WTC11 (cell line): ENCODE measurements at regions not wholly inside any gene's neighbourhood (a gene's known extent, or its start where the extent isn't known, plus 50 kb on each side); places are given as distances from the start of the nearest gene placed in this dataset.

Source experiments
- ATAC-seq: fragments of 200-7000 bp; cut with Tn5 transposase; 2 replicates; pipeline ENCODE4 v1.10.0; 2021; ENCODE audit warnings: mild to moderate bottlenecking, moderate library complexity
- CTCF ChIA-PET: fragments of 300-600 bp; sonication (Branson Sonifier 250); formaldehyde crosslinking; loops from one replicate; lab custom pipeline; 2021; ENCODE audit warnings: antibody characterized with exemption; lab: Charles Lee
- POLR2A ChIA-PET: fragments of 350-600 bp; sonication (Branson Sonifier 250); formaldehyde crosslinking; loops from one replicate; lab custom pipeline; 2021; ENCODE audit warnings: antibody characterized with exemption; lab: Charles Lee
- DNase-seq: peaks from one replicate; pipeline ENCODE4 v3.0.0; 2021; ENCODE audit warnings: low spot score
- H3K27ac Mint-ChIP-seq: 2 replicates; pipeline ENCODE4 v1.8.0; 2021; ENCODE audit warnings: mixed read lengths
- H3K27me3 Mint-ChIP-seq: 2 replicates; pipeline ENCODE4 v1.8.0; 2021; ENCODE audit warnings: low read depth, mild to moderate bottlenecking, moderate library complexity, mixed read lengths
- H3K36me3 Mint-ChIP-seq: 2 replicates; pipeline ENCODE4 v1.8.0; 2021; ENCODE audit warnings: mixed read lengths
- H3K4me1 Mint-ChIP-seq: 2 replicates; pipeline ENCODE4 v1.8.0; 2022; ENCODE audit warnings: mixed read lengths
- H3K4me3 Mint-ChIP-seq: 2 replicates; pipeline ENCODE4 v1.8.0; 2021; ENCODE audit warnings: mild to moderate bottlenecking, moderate library complexity, mixed read lengths
- H3K9me3 Mint-ChIP-seq: 2 replicates; pipeline ENCODE4 v1.8.0; 2021; ENCODE audit warnings: mixed read lengths
- AFF4 ChIP-seq: sonication (generic); formaldehyde crosslinking; IDR thresholded peaks from 2 replicates; pipeline ENCODE4 v1.8.1; 2023; ENCODE audit warnings: mild to moderate bottlenecking, missing genetic modification reagents, borderline replicate concordance
- ATF6 ChIP-seq: sonication (generic); formaldehyde crosslinking; IDR thresholded peaks from 2 replicates; pipeline ENCODE4 v1.8.1; 2023; ENCODE audit warnings: mild to moderate bottlenecking, missing genetic modification reagents
- ESRRA ChIP-seq: sonication (generic); formaldehyde crosslinking; IDR thresholded peaks from 2 replicates; pipeline ENCODE4 v1.8.1; 2022; ENCODE audit warnings: mild to moderate bottlenecking, missing genetic modification reagents, borderline replicate concordance
- FOXK1 ChIP-seq: sonication (generic); formaldehyde crosslinking; IDR thresholded peaks from 2 replicates; pipeline ENCODE4 v1.8.0; 2022; ENCODE audit warnings: mild to moderate bottlenecking, moderate library complexity, missing genetic modification reagents
- HMGA2 ChIP-seq: fragments of 250-450 bp; sonication (Bioruptor Pico); IDR thresholded peaks from 2 replicates; pipeline ENCODE4 v1.4.0; 2021; ENCODE audit warnings: mild to moderate bottlenecking, moderate library complexity
- MAX ChIP-seq: sonication (generic); formaldehyde crosslinking; IDR thresholded peaks from 2 replicates; pipeline ENCODE4 v1.8.0; 2022; ENCODE audit warnings: mild to moderate bottlenecking, missing genetic modification reagents
- MYBL2 ChIP-seq: sonication (generic); formaldehyde crosslinking; IDR thresholded peaks from 2 replicates; pipeline ENCODE4 v1.8.1; 2023; ENCODE audit warnings: mild to moderate bottlenecking, moderate library complexity, missing genetic modification reagents
- NFATC4 ChIP-seq: fragments of 250-450 bp; sonication (Bioruptor Pico); IDR thresholded peaks from 2 replicates; pipeline ENCODE4 v1.9.0; 2021; ENCODE audit warnings: mild to moderate bottlenecking
- NFE2L1 ChIP-seq: sonication (generic); formaldehyde crosslinking; IDR thresholded peaks from 2 replicates; pipeline ENCODE4 v1.8.1; 2023; ENCODE audit warnings: missing genetic modification reagents
- NFYB ChIP-seq: sonication (generic); formaldehyde crosslinking; conservative IDR thresholded peaks from 2 replicates; pipeline ENCODE4 v1.8.0; 2022; ENCODE audit warnings: low read depth, missing genetic modification reagents
- NR3C1 ChIP-seq: sonication (generic); formaldehyde crosslinking; conservative IDR thresholded peaks from 2 replicates; pipeline ENCODE4 v1.8.1; 2023; ENCODE audit warnings: low read depth, mild to moderate bottlenecking, missing genetic modification reagents
- PREB ChIP-seq: sonication (generic); formaldehyde crosslinking; IDR thresholded peaks from 2 replicates; pipeline ENCODE4 v1.8.1; 2022; ENCODE audit warnings: mild to moderate bottlenecking, missing genetic modification reagents, moderate library complexity, borderline replicate concordance
- SMAD3 ChIP-seq: sonication (generic); formaldehyde crosslinking; IDR thresholded peaks from 2 replicates; pipeline ENCODE4 v1.8.0; 2022; ENCODE audit warnings: missing genetic modification reagents, mild to moderate bottlenecking, borderline replicate concordance
- SMAD4 ChIP-seq: sonication (generic); formaldehyde crosslinking; IDR thresholded peaks from 2 replicates; pipeline ENCODE4 v1.8.0; 2022; ENCODE audit warnings: mild to moderate bottlenecking, missing genetic modification reagents
- SOX15 ChIP-seq: fragments of 250-450 bp; sonication (Bioruptor Pico); IDR thresholded peaks from 2 replicates; pipeline ENCODE4 v1.9.0; 2021; ENCODE audit warnings: mild to moderate bottlenecking
- TEAD4 ChIP-seq: sonication (generic); formaldehyde crosslinking; IDR thresholded peaks from 2 replicates; pipeline ENCODE4 v1.8.0; 2022; ENCODE audit warnings: mild to moderate bottlenecking, missing genetic modification reagents
- ZNF138 ChIP-seq: sonication (generic); formaldehyde crosslinking; conservative IDR thresholded peaks from 2 replicates; pipeline ENCODE4 v1.8.1; 2022; ENCODE audit warnings: mild to moderate bottlenecking, moderate library complexity, missing genetic modification reagents
- TF ChIP-seq, protein P1 (sequence below): fragments of 250-450 bp; sonication (Bioruptor Pico); IDR thresholded peaks from 2 replicates; pipeline ENCODE4 v1.8.0; 2021; ENCODE audit warnings: mild to moderate bottlenecking
- TF ChIP-seq, protein P2 (sequence below): fragments of 250-450 bp; sonication (Bioruptor Pico); IDR thresholded peaks from 2 replicates; pipeline ENCODE4 v2.1.2; 2022; ENCODE audit warnings: mild to moderate bottlenecking, moderate library complexity
- TF ChIP-seq, protein P3 (sequence below): sonication (generic); formaldehyde crosslinking; IDR thresholded peaks from 2 replicates; pipeline ENCODE4 v1.8.1; 2022; ENCODE audit warnings: low read depth, mild to moderate bottlenecking, moderate library complexity, missing genetic modification reagents, borderline replicate concordance
- TF ChIP-seq, protein P4 (sequence below): sonication (generic); formaldehyde crosslinking; IDR thresholded peaks from 2 replicates; pipeline ENCODE4 v1.8.1; 2022; ENCODE audit warnings: mild to moderate bottlenecking, moderate library complexity, missing genetic modification reagents
- TF ChIP-seq, protein P5 (sequence below): fragments of 200-600 bp; IDR thresholded peaks from 2 replicates; pipeline ENCODE4 v1.8.0; 2022; ENCODE audit warnings: antibody characterized with exemption

DNA sequence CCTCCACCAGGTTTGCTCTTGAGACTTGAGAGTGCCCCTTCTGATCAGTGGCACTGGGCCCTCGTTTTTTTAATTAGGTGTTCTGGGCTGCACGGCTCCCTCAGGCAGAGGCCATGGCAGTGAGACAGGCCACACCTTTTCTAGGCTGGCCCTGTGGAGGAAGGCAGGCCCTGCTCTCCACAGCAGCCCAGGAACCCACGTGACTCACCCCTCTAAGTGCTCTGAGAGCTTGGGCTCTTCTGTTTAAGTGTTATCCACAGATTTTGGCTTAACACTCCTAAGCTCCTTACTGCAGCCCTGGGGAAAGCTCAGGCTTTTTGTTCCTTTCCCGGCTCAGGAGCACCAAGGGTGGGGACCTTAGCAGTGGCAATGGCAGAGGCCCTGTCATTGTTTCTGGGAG is 463.2 kb upstream of the GBE1 start:
- Mint-ChIP-seq H3K27me3 (no peaks in the 10 kb centered on the region), H3K4me1 (peaks cover 8% of the 10 kb centered on the region), H3K36me3 (no peaks in the 10 kb centered on the region), H3K4me3 (no peak overlapping the region), H3K27ac (no peak overlapping the region), H3K9me3 (peaks cover 12% of the 10 kb centered on the region)
- POLR2A ChIA-PET, result no interaction called here
- no peak for DNase-seq
- TF ChIP-seq ESRRA (CRISPR knock-in tag), result no peak
- TF ChIP-seq ZNF138, result no peak
- no peak for TF ChIP-seq SMAD3 (CRISPR knock-in tag)
- no peak for TF ChIP-seq NR3C1 (CRISPR knock-in tag)
- no peak for TF ChIP-seq PREB (CRISPR knock-in tag)
- no peak for TF ChIP-seq MAX (CRISPR knock-in tag)
- TF ChIP-seq, protein P1, sequence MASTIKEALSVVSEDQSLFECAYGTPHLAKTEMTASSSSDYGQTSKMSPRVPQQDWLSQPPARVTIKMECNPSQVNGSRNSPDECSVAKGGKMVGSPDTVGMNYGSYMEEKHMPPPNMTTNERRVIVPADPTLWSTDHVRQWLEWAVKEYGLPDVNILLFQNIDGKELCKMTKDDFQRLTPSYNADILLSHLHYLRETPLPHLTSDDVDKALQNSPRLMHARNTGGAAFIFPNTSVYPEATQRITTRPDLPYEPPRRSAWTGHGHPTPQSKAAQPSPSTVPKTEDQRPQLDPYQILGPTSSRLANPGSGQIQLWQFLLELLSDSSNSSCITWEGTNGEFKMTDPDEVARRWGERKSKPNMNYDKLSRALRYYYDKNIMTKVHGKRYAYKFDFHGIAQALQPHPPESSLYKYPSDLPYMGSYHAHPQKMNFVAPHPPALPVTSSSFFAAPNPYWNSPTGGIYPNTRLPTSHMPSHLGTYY (CRISPR knock-in tag), result no peak
- no peak for TF ChIP-seq AFF4 (CRISPR knock-in tag)
- TF ChIP-seq, protein P2, sequence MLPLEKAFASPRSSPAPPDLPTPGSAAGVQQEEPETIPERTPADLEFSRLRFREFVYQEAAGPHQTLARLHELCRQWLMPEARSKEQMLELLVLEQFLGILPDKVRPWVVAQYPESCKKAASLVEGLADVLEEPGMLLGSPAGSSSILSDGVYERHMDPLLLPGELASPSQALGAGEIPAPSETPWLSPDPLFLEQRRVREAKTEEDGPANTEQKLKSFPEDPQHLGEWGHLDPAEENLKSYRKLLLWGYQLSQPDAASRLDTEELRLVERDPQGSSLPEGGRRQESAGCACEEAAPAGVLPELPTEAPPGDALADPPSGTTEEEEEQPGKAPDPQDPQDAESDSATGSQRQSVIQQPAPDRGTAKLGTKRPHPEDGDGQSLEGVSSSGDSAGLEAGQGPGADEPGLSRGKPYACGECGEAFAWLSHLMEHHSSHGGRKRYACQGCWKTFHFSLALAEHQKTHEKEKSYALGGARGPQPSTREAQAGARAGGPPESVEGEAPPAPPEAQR (CRISPR knock-in tag), result no peak
- no peak for TF ChIP-seq FOXK1 (CRISPR knock-in tag)
- TF ChIP-seq NFYB (CRISPR knock-in tag), result no peak
- CTCF ChIA-PET, result no interaction called here
- ATAC-seq, result peak; percentile 46

DNA sequence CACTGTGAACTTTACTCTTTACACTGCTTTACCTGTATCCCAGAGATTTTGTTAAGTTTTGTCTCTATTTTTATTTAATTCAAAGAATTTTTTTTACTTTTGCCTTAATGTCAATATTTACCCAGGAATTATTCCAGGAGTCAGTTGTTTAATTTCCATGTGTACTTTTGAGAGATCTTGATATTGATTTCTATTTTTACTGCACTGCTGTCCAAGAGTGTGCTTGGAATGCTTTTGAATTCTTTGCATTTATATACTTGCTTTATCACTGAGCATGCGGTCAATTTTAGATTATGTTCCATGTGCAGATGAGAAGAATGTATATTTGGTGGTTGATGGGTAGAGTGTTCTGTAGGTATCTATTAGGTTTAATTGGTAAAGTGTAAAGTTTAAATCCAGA is 461.0 kb upstream of the GBE1 start:
- H3K4me3 Mint-ChIP-seq, result no peak overlapping the region
- no peak for ATAC-seq
- peaks cover 8% of the 10 kb centered on the region for H3K4me1 Mint-ChIP-seq
- H3K27me3 Mint-ChIP-seq, result no peaks in the 10 kb centered on the region
- DNase-seq, result no peak
- CTCF ChIA-PET, result no interaction called here
- H3K36me3 Mint-ChIP-seq, result no peaks in the 10 kb centered on the region
- peaks cover 12% of the 10 kb centered on the region for H3K9me3 Mint-ChIP-seq
- H3K27ac Mint-ChIP-seq, result no peak overlapping the region
- POLR2A ChIA-PET, result no interaction called here
- TF ChIP-seq ATF6 (CRISPR knock-in tag), result no peak
- TF ChIP-seq HMGA2 (CRISPR knock-in tag), result no peak
- TF ChIP-seq MYBL2 (CRISPR knock-in tag), result no peak
- TF ChIP-seq, protein P3, sequence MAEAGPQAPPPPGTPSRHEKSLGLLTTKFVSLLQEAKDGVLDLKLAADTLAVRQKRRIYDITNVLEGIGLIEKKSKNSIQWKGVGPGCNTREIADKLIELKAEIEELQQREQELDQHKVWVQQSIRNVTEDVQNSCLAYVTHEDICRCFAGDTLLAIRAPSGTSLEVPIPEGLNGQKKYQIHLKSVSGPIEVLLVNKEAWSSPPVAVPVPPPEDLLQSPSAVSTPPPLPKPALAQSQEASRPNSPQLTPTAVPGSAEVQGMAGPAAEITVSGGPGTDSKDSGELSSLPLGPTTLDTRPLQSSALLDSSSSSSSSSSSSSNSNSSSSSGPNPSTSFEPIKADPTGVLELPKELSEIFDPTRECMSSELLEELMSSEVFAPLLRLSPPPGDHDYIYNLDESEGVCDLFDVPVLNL (CRISPR knock-in tag), result no peak
- TF ChIP-seq FOXK1 (CRISPR knock-in tag), result no peak
- no peak for TF ChIP-seq SMAD4
- TF ChIP-seq SOX15, result no peak
- TF ChIP-seq, protein P4, sequence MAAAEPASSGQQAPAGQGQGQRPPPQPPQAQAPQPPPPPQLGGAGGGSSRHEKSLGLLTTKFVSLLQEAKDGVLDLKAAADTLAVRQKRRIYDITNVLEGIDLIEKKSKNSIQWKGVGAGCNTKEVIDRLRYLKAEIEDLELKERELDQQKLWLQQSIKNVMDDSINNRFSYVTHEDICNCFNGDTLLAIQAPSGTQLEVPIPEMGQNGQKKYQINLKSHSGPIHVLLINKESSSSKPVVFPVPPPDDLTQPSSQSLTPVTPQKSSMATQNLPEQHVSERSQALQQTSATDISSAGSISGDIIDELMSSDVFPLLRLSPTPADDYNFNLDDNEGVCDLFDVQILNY, result no peak
- no peak for TF ChIP-seq TEAD4 (CRISPR knock-in tag)
- TF ChIP-seq, protein P5, sequence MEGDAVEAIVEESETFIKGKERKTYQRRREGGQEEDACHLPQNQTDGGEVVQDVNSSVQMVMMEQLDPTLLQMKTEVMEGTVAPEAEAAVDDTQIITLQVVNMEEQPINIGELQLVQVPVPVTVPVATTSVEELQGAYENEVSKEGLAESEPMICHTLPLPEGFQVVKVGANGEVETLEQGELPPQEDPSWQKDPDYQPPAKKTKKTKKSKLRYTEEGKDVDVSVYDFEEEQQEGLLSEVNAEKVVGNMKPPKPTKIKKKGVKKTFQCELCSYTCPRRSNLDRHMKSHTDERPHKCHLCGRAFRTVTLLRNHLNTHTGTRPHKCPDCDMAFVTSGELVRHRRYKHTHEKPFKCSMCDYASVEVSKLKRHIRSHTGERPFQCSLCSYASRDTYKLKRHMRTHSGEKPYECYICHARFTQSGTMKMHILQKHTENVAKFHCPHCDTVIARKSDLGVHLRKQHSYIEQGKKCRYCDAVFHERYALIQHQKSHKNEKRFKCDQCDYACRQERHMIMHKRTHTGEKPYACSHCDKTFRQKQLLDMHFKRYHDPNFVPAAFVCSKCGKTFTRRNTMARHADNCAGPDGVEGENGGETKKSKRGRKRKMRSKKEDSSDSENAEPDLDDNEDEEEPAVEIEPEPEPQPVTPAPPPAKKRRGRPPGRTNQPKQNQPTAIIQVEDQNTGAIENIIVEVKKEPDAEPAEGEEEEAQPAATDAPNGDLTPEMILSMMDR, result no peak
- TF ChIP-seq NFE2L1 (CRISPR knock-in tag), result no peak
- TF ChIP-seq NFYB (CRISPR knock-in tag), result no peak
- TF ChIP-seq NFATC4 (CRISPR knock-in tag), result no peak
